Epithelial cell of prostate (primary cell): ENCODE measurements at regions not wholly inside any gene's neighbourhood (a gene's known extent, or its start where the extent isn't known, plus 50 kb on each side); places are given as distances from the start of the nearest gene placed in this dataset.

Experiments
- DNase-seq: peaks from one replicate; pipeline ENCODE4 v3.0.0-alpha.2; 2011; ENCODE audit warnings: low read depth, low spot score
- H3K27ac ChIP-seq: fragments of 450-650 bp; 2 replicates; pipeline ENCODE4 v1.5.1; 2017; ENCODE audit warnings: mild to moderate bottlenecking

GRCh38 chr13:73870970-73871935 lies 263.0 kb downstream of the KLF12 start:
- H3K27ac ChIP-seq, result no peak overlapping the region
- no peak for DNase-seq

GRCh38 chr13:73870036-73870741 lies 264.0 kb downstream of the KLF12 start:
- peak; percentile 8 for DNase-seq
- no peak overlapping the region for H3K27ac ChIP-seq

GRCh38 chr13:73865027-73865426 lies 269.2 kb downstream of the KLF12 start:
- DNase-seq, result no peak
- no peak overlapping the region for H3K27ac ChIP-seq

GRCh38 chr13:73861136-73861535 lies 273.1 kb downstream of the KLF12 start:
- H3K27ac ChIP-seq, result no peak overlapping the region
- no peak for DNase-seq

- DNase-seq, result no peak
- H3K27ac ChIP-seq, result no peak overlapping the region
Measured at GRCh38 chr13:73860501-73860900, 273.7 kb downstream of the KLF12 start.

- no peak overlapping the region for H3K27ac ChIP-seq
- DNase-seq, result no peak
Measured at GRCh38 chr13:73859841-73860240, 274.4 kb downstream of the KLF12 start.

- H3K27ac ChIP-seq, result no peak overlapping the region
- no peak for DNase-seq
Measured at GRCh38 chr13:73857106-73857505, 277.1 kb downstream of the KLF12 start.

GRCh38 chr13:73851104-73851503 lies 283.1 kb downstream of the KLF12 start:
- no peak overlapping the region for H3K27ac ChIP-seq
- DNase-seq, result no peak

GRCh38 chr13:73850104-73850873 lies 283.9 kb downstream of the KLF12 start:
- H3K27ac ChIP-seq, result no peak overlapping the region
- no peak for DNase-seq

- no peak for DNase-seq
- H3K27ac ChIP-seq, result no peak overlapping the region
Measured at GRCh38 chr13:73849292-73849691, 284.9 kb downstream of the KLF12 start.

- no peak for DNase-seq
- no peak overlapping the region for H3K27ac ChIP-seq
Measured at GRCh38 chr13:73844986-73845385, 289.2 kb downstream of the KLF12 start.

- DNase-seq, result no peak
- no peak overlapping the region for H3K27ac ChIP-seq
Measured at GRCh38 chr13:73842626-73843025, 291.6 kb downstream of the KLF12 start.

- DNase-seq, result no peak
- H3K27ac ChIP-seq, result no peak overlapping the region
Measured at GRCh38 chr13:73842184-73842583, 292.0 kb downstream of the KLF12 start.

- H3K27ac ChIP-seq, result no peak overlapping the region
- DNase-seq, result no peak
Measured at GRCh38 chr13:73837147-73837546, 297.1 kb downstream of the KLF12 start.

GRCh38 chr13:73835138-73835721 lies 299.0 kb downstream of the KLF12 start:
- DNase-seq, result no peak
- H3K27ac ChIP-seq, result no peak overlapping the region

GRCh38 chr13:73833325-73834070 lies 300.7 kb downstream of the KLF12 start:
- no peak overlapping the region for H3K27ac ChIP-seq
- DNase-seq, result no peak

- no peak overlapping the region for H3K27ac ChIP-seq
- DNase-seq, result no peak
Measured at GRCh38 chr13:73832825-73833224, 301.4 kb downstream of the KLF12 start.

GRCh38 chr13:73832128-73832588 lies 302.0 kb downstream of the KLF12 start:
- no peak for DNase-seq

GRCh38 chr13:73829416-73829815 lies 304.8 kb downstream of the KLF12 start:
- no peak for DNase-seq
- no peak overlapping the region for H3K27ac ChIP-seq

More at GRCh38 chr13:73832128-73832588, 302.0 kb downstream of the KLF12 start:
- H3K27ac ChIP-seq, result no peak overlapping the region
